SK-N-SH treated with all-trans-retinoic acid at 6 μM for 48 hours (cell line): ENCODE measurements at regions not wholly inside any gene's neighbourhood (a gene's known extent, or its start where the extent isn't known, plus 50 kb on each side); places are given as distances from the start of the nearest gene placed in this dataset.
"Not testable (repeated sequence)": the region's sequence is repeated elsewhere in the genome, so short reads cannot be mapped to it uniquely, and the experiment has no call there.

Experiments used
- ARNTL ChIP-seq: fragments of 450-650 bp; formaldehyde crosslinking; IDR thresholded peaks from 2 replicates; pipeline ENCODE4 v1.5.0; 2020; ENCODE audit warnings: low read depth, mild to moderate bottlenecking, moderate library complexity, borderline replicate concordance
- ESRRG ChIP-seq: fragments of 250-450 bp; sonication (Bioruptor Pico); IDR thresholded peaks from 2 replicates; pipeline ENCODE4 v1.6.1; 2021; ENCODE audit warnings: mild to moderate bottlenecking
- ISL1 ChIP-seq: fragments of 250-450 bp; sonication (Bioruptor Pico); IDR thresholded peaks from 2 replicates; pipeline ENCODE4 v2.1.2; 2022; ENCODE audit warnings: mild to moderate bottlenecking, moderate library complexity
- RARB ChIP-seq: fragments of 250-450 bp; sonication (Bioruptor Pico); IDR thresholded peaks from 2 replicates; pipeline ENCODE4 v1.8.0; 2021; ENCODE audit warnings: mild to moderate bottlenecking, moderate library complexity
- SNAI2 ChIP-seq: fragments of 250-450 bp; sonication (Bioruptor Pico); IDR thresholded peaks from 2 replicates; pipeline ENCODE4 v1.5.0; 2020; ENCODE audit warnings: mild to moderate bottlenecking, moderate library complexity
- ZFP30 ChIP-seq: fragments of 450-650 bp; formaldehyde crosslinking; IDR thresholded peaks from 2 replicates; pipeline ENCODE4 v1.5.0; 2022; ENCODE audit warnings: mild to moderate bottlenecking, moderate library complexity
- ZNF565 ChIP-seq: fragments of 450-650 bp; formaldehyde crosslinking; conservative IDR thresholded peaks from 2 replicates; pipeline ENCODE4 v1.5.0; 2020; ENCODE audit warnings: low read depth, mild to moderate bottlenecking, moderate library complexity
- ZNF70 ChIP-seq: fragments of 450-650 bp; formaldehyde crosslinking; IDR thresholded peaks from 2 replicates; pipeline ENCODE4 v1.5.0; 2020; ENCODE audit warnings: mild to moderate bottlenecking, moderate library complexity
- ZNF8 ChIP-seq: fragments of 450-650 bp; formaldehyde crosslinking; IDR thresholded peaks from 2 replicates; pipeline ENCODE4 v1.5.0; 2020; ENCODE audit warnings: mild to moderate bottlenecking, moderate library complexity
- TF ChIP-seq, protein P1 (sequence below): fragments of 250-450 bp; sonication (Bioruptor Pico); IDR thresholded peaks from 2 replicates; pipeline ENCODE4 v1.5.1; 2021; ENCODE audit warnings: mild to moderate bottlenecking, moderate library complexity
- TF ChIP-seq, protein P2 (sequence below): fragments of 250-450 bp; sonication (Bioruptor Pico); IDR thresholded peaks from 2 replicates; pipeline ENCODE4 v1.8.0; 2021; ENCODE audit warnings: low read depth, mild to moderate bottlenecking, moderate library complexity, borderline replicate concordance
- TF ChIP-seq, protein P3 (sequence below): fragments of 250-450 bp; sonication (Bioruptor Pico); IDR thresholded peaks from 2 replicates; pipeline ENCODE4 v1.5.0; 2020; ENCODE audit warnings: mild to moderate bottlenecking, moderate library complexity

DNA sequence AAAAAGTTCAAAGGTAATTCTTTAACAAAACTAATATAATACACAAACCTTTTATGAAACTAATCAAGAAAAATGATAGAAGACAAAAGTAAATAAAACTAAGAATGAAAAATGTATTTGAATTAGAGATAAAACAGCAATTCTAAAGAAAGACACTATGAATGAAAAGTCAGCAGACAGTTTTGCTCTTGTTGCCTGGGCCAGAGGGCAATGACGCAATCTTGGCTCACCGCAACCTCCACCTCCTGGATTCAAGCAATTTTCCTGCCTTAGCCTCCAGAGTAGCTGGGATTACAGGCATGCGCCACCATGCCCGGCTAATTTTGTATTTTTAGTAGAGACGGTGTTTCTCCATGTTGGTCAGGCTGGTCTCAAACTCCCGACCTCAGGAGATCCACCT lies 959.8 kb downstream of the TTLL7 start:
- TF ChIP-seq ESRRG (CRISPR knock-in tag); ARNTL (CRISPR knock-in tag); ZNF565 (CRISPR knock-in tag); ISL1 (CRISPR knock-in tag); RARB (CRISPR knock-in tag); ZNF70 (CRISPR knock-in tag); SNAI2 (CRISPR knock-in tag); ZFP30; ZNF8: not testable (repeated sequence)
- TF ChIP-seq, protein P1, sequence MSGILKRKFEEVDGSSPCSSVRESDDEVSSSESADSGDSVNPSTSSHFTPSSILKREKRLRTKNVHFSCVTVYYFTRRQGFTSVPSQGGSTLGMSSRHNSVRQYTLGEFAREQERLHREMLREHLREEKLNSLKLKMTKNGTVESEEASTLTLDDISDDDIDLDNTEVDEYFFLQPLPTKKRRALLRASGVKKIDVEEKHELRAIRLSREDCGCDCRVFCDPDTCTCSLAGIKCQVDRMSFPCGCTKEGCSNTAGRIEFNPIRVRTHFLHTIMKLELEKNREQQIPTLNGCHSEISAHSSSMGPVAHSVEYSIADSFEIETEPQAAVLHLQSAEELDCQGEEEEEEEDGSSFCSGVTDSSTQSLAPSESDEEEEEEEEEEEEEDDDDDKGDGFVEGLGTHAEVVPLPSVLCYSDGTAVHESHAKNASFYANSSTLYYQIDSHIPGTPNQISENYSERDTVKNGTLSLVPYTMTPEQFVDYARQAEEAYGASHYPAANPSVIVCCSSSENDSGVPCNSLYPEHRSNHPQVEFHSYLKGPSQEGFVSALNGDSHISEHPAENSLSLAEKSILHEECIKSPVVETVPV = not testable (repeated sequence)
- TF ChIP-seq, protein P2, sequence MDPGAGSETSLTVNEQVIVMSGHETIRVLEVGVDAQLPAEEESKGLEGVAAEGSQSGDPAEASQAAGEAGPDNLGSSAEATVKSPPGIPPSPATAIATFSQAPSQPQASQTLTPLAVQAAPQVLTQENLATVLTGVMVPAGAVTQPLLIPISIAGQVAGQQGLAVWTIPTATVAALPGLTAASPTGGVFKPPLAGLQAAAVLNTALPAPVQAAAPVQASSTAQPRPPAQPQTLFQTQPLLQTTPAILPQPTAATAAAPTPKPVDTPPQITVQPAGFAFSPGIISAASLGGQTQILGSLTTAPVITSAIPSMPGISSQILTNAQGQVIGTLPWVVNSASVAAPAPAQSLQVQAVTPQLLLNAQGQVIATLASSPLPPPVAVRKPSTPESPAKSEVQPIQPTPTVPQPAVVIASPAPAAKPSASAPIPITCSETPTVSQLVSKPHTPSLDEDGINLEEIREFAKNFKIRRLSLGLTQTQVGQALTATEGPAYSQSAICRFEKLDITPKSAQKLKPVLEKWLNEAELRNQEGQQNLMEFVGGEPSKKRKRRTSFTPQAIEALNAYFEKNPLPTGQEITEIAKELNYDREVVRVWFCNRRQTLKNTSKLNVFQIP (CRISPR knock-in tag) = not testable (repeated sequence)
- TF ChIP-seq, protein P3, sequence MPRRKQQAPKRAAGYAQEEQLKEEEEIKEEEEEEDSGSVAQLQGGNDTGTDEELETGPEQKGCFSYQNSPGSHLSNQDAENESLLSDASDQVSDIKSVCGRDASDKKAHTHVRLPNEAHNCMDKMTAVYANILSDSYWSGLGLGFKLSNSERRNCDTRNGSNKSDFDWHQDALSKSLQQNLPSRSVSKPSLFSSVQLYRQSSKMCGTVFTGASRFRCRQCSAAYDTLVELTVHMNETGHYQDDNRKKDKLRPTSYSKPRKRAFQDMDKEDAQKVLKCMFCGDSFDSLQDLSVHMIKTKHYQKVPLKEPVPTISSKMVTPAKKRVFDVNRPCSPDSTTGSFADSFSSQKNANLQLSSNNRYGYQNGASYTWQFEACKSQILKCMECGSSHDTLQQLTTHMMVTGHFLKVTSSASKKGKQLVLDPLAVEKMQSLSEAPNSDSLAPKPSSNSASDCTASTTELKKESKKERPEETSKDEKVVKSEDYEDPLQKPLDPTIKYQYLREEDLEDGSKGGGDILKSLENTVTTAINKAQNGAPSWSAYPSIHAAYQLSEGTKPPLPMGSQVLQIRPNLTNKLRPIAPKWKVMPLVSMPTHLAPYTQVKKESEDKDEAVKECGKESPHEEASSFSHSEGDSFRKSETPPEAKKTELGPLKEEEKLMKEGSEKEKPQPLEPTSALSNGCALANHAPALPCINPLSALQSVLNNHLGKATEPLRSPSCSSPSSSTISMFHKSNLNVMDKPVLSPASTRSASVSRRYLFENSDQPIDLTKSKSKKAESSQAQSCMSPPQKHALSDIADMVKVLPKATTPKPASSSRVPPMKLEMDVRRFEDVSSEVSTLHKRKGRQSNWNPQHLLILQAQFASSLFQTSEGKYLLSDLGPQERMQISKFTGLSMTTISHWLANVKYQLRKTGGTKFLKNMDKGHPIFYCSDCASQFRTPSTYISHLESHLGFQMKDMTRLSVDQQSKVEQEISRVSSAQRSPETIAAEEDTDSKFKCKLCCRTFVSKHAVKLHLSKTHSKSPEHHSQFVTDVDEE (CRISPR knock-in tag) = not testable (repeated sequence)
